GM12878 (cell line): ENCODE measurements at regions not wholly inside any gene's neighbourhood (a gene's known extent, or its start where the extent isn't known, plus 50 kb on each side); places are given as distances from the start of the nearest gene placed in this dataset.
"Not testable (repeated sequence)": the region's sequence is repeated elsewhere in the genome, so short reads cannot be mapped to it uniquely, and the experiment has no call there.

Experiments used
- ATAC-seq: fragments of 200-7000 bp; cut with Tn5 transposase; 3 replicates; pipeline ENCODE4 v1.9.1; 2020; ENCODE audit warnings: mild to moderate bottlenecking, moderate library complexity
- BruUV-seq: library from RNA; stranded (reverse); fragments of 400-500 nt; replicated peaks from 2 replicates; lab custom pipeline; 2021; lab: Mats Ljungman, UMichigan
- CTCF ChIA-PET: fragments of 300-600 bp; sonication (Branson Sonifier 250); formaldehyde crosslinking; extraction: SDS; loops from one replicate; lab custom pipeline; 2021; ENCODE audit warnings: inconsistent platforms; lab: Yijun Ruan, JAX
- POLR2A ChIA-PET: fragments of 350-600 bp; formaldehyde crosslinking; extraction: SDS; loops from one replicate; lab custom pipeline; 2021; ENCODE audit warnings: inconsistent platforms; lab: Charles Lee
- RAD21 ChIA-PET: fragments of 300-600 bp; sonication (Branson Sonifier 250); formaldehyde crosslinking; loops from one replicate; lab custom pipeline; 2023; ENCODE audit warnings: antibody characterized with exemption; ENCODE audit not compliant: unreplicated experiment; lab: Charles Lee
- SMC1A ChIA-PET: fragments of 300-600 bp; sonication (Branson Sonifier 250); formaldehyde crosslinking; loops from one replicate; lab custom pipeline; 2023; ENCODE audit not compliant: unreplicated experiment, uncharacterized antibody; lab: Charles Lee
- DNase-seq: peaks from one replicate; pipeline ENCODE4 v3.0.0-alpha.2; 2011; ENCODE audit warnings: low read depth, low spot score
- FAIRE-seq: peaks from 3 replicates; lab custom pipeline; 2011; peaks lifted over from hg19 to GRCh38; lab: Jason Lieb, UNC
- H2AFZ ChIP-seq: 2 replicates; pipeline ENCODE4 v1.6.0; 2011; ENCODE audit warnings: low read depth, low read length, control low read depth; ENCODE audit not compliant: control insufficient read depth
- H3K27ac ChIP-seq: 2 replicates; pipeline ENCODE4 v1.5.1; 2011; ENCODE audit warnings: control low read depth; ENCODE audit not compliant: control insufficient read depth, insufficient read depth
- H3K27me3 ChIP-seq, 2 experiments: replicated peaks in 1 of 2; 2 replicates each; pipeline versions ENCODE4 v1.6.0 to v1.6.1; 2011; ENCODE audit warnings: low read length in 1 of 2; ENCODE audit not compliant: control insufficient read depth in 2 of 2, insufficient read depth in 2 of 2
- H3K36me3 ChIP-seq, 2 experiments: 2 replicates each; pipeline ENCODE4 v1.5.1; 2011; ENCODE audit warnings: low read length in 1 of 2; ENCODE audit not compliant: control insufficient read depth in 2 of 2, insufficient read depth in 2 of 2
- H3K4me1 ChIP-seq: 2 replicates; pipeline ENCODE4 v1.6.1; 2011; ENCODE audit warnings: mild to moderate bottlenecking, low read length, moderate library complexity, mixed read lengths; ENCODE audit not compliant: control insufficient read depth, insufficient read depth
- H3K4me2 ChIP-seq: 2 replicates; pipeline ENCODE4 v1.6.0; 2011; ENCODE audit warnings: control low read depth; ENCODE audit not compliant: control insufficient read depth, insufficient read depth
- H3K4me3 ChIP-seq: fragments of 200-600 bp; sonication (generic); 2 replicates; pipeline ENCODE4 v1.5.1; 2016
- H3K79me2 ChIP-seq: 2 replicates; pipeline ENCODE4 v1.6.0; 2011; ENCODE audit warnings: low read length; ENCODE audit not compliant: control insufficient read depth, insufficient read depth
- H3K9ac ChIP-seq: 2 replicates; pipeline ENCODE4 v1.8.0; 2011; ENCODE audit warnings: low read length, control low read depth, mixed read lengths; ENCODE audit not compliant: control insufficient read depth, insufficient read depth
- H3K9me3 ChIP-seq: replicated peaks from 3 replicates; pipeline ENCODE4 v1.5.1; 2011; ENCODE audit warnings: mild to moderate bottlenecking, low read length; ENCODE audit not compliant: control insufficient read depth, insufficient read depth
- H4K20me1 ChIP-seq: 2 replicates; pipeline ENCODE4 v1.6.0; 2011; ENCODE audit not compliant: control insufficient read depth, insufficient read depth
- CUX1 ChIP-seq: IDR thresholded peaks from 2 replicates; pipeline ENCODE4 v1.6.1; 2012; ENCODE audit warnings: improper control_type of control experiment, low read depth, low read length; ENCODE audit not compliant: insufficient replicate concordance
- MYC ChIP-seq: IDR thresholded peaks from 2 replicates; pipeline ENCODE4 v1.6.1; 2011; ENCODE audit warnings: mild to moderate bottlenecking, low read length, moderate library complexity, inconsistent platforms; ENCODE audit not compliant: insufficient read depth, insufficient replicate concordance, insufficient read length, severe bottlenecking
- RAD21 ChIP-seq: IDR thresholded peaks from 2 replicates; pipeline ENCODE4 v1.6.1; 2011; ENCODE audit warnings: mild to moderate bottlenecking, low read depth, low read length, moderate library complexity; ENCODE audit not compliant: insufficient read depth
- SRF ChIP-seq, 2 experiments: IDR thresholded peaks; 2 replicates each; pipeline ENCODE4 v1.6.1; 2011; ENCODE audit warnings: low read depth in 2 of 2, low read length in 2 of 2, mild to moderate bottlenecking in 1 of 2, moderate library complexity in 1 of 2
- WGBS: methylation state at CpG from one replicate; pipeline ENCODE4 v1.1.6; 2016; ENCODE audit warnings: low lambda C conversion rate; ENCODE audit not compliant: insufficient replicate concordance, insufficient coverage; ENCODE audit errors: missing lambda C conversion rate; 5-methylcytosine and 5-hydroxymethylcytosine counted together
- in situ Hi-C: fragments of 300-500 bp; cut with MboI; formaldehyde crosslinking; loops from 9 replicates; pipeline ENCODE4 v1.14.3; 2018; ENCODE audit warnings: mixed read lengths
- intact Hi-C: fragments of 100-400 bp; cut with micrococcal nuclease; formaldehyde crosslinking; loops from one replicate; pipeline ENCODE4 v1.14.2; 2022; ENCODE audit not compliant: unreplicated experiment

GRCh38 chr1:232871291-232871969, 66.2 kb downstream of the MAP10 start:
- H4K20me1 ChIP-seq, H3K36me3 ChIP-seq, H3K4me1 ChIP-seq, H3K4me3 ChIP-seq, H3K9ac ChIP-seq, intact Hi-C loops, H3K27ac ChIP-seq, H3K79me2 ChIP-seq, RAD21 ChIA-PET, H3K4me2 ChIP-seq, FAIRE-seq, DNase-seq, CTCF ChIA-PET, H3K27me3 ChIP-seq, POLR2A ChIA-PET, BruUV-seq, ATAC-seq, H3K9me3 ChIP-seq, SMC1A ChIA-PET, in situ Hi-C loops, H2AFZ ChIP-seq: not testable (repeated sequence)
- WGBS = 81% methylated on average over 28 of the region's 34 CpGs

- intact Hi-C loops = no loop called here
- ChIA-PET RAD21 (no interaction called here), SMC1A (no interaction called here), CTCF (no interaction called here), POLR2A (no interaction called here)
- Histone ChIP-seq H3K4me3 (no peak overlapping the region), H3K4me1 (no peaks in the 10 kb centered on the region), H3K9ac (no peak overlapping the region), H3K27ac (no peak overlapping the region), H3K9me3 (no peaks in the 10 kb centered on the region), H4K20me1 (no peaks in the 10 kb centered on the region), H3K36me3 (no peaks in the 10 kb centered on the region), H3K27me3 (no peaks in the 10 kb centered on the region), H2AFZ (no peak overlapping the region), H3K4me2 (no peak overlapping the region), H3K79me2 (no peaks in the 10 kb centered on the region)
- 52% methylated on average over 3 of the region's 3 CpGs for WGBS
- FAIRE-seq (no peak), DNase-seq (no peak), ATAC-seq (no peak)
- in situ Hi-C loops = no loop called here
- TF ChIP-seq SRF (IDR thresholded peaks at IDR 0.05; ENCODE audit: low read depth in 2 of 2, low read length in 2 of 2) = no peak
- TF ChIP-seq CUX1 = no peak
- no peak for TF ChIP-seq RAD21
- no peak for TF ChIP-seq MYC
- no TSS peak for BruUV-seq
These were observed 67.1 kb downstream of the MAP10 start for GRCh38 chr1:232872284-232872683.
